ENCODE measurements at regions not wholly inside any gene's neighbourhood (a gene's known extent, or its start where the extent isn't known, plus 50 kb on each side); places are given as distances from the start of the nearest gene placed in this dataset.

GRCh38 chr11:69398529-69399492, 82.7 kb upstream of the LINC01488 start:
- Histone ChIP-seq H3K9ac (ENCODE audit: low read length in 3 of 3) (no peak overlapping the region), H3K27me3 (ENCODE audit: control insufficient read depth, insufficient read depth, low read length) (no peaks in the 10 kb centered on the region), H3K4me1 (ENCODE audit: control insufficient read depth in 2 of 3, insufficient read depth in 2 of 3, low read depth in 1 of 3, low read length in 3 of 3) (peaks cover 0 to 2% (median 0%) of the 10 kb centered on the region in 3 donors), H3K27ac (ENCODE audit: low read depth in 2 of 2, low read length in 2 of 2) (no peak overlapping the region), H3K9me3 (ENCODE audit: control insufficient read depth in 2 of 3, insufficient read depth in 1 of 3, low read length in 3 of 3) (peaks cover 0 to 11% (median 0%) of the 10 kb centered on the region in 3 donors), H3K4me3 (ENCODE audit: low read length in 3 of 3) (no peak overlapping the region), H3K36me3 (ENCODE audit: control insufficient read depth in 2 of 3, insufficient read depth in 3 of 3, low read length in 3 of 3) (no peaks in the 10 kb centered on the region)
- peak; percentile 69 to 89 (median 86) for DNase-seq
- TF ChIP-seq, protein P1, sequence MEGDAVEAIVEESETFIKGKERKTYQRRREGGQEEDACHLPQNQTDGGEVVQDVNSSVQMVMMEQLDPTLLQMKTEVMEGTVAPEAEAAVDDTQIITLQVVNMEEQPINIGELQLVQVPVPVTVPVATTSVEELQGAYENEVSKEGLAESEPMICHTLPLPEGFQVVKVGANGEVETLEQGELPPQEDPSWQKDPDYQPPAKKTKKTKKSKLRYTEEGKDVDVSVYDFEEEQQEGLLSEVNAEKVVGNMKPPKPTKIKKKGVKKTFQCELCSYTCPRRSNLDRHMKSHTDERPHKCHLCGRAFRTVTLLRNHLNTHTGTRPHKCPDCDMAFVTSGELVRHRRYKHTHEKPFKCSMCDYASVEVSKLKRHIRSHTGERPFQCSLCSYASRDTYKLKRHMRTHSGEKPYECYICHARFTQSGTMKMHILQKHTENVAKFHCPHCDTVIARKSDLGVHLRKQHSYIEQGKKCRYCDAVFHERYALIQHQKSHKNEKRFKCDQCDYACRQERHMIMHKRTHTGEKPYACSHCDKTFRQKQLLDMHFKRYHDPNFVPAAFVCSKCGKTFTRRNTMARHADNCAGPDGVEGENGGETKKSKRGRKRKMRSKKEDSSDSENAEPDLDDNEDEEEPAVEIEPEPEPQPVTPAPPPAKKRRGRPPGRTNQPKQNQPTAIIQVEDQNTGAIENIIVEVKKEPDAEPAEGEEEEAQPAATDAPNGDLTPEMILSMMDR (IDR thresholded peaks at IDR 0.05; ENCODE audit: borderline replicate concordance, extremely low read depth, insufficient read depth), result no peak
- no peak for FAIRE-seq
- intact Hi-C loops (cut with DNase I), result no loop called here

- intact Hi-C loops (cut with DNase I), result no loop called here
- Histone ChIP-seq H3K27ac (ENCODE audit: low read depth in 2 of 2, low read length in 2 of 2) (no peak overlapping the region), H3K27me3 (ENCODE audit: control insufficient read depth, insufficient read depth, low read length) (no peaks in the 10 kb centered on the region), H3K9ac (ENCODE audit: low read length in 3 of 3) (no peak overlapping the region), H3K36me3 (ENCODE audit: control insufficient read depth in 2 of 3, insufficient read depth in 3 of 3, low read length in 3 of 3) (no peaks in the 10 kb centered on the region), H3K4me1 (ENCODE audit: control insufficient read depth in 2 of 3, insufficient read depth in 2 of 3, low read depth in 1 of 3, low read length in 3 of 3) (peaks cover 0 to 2% (median 0%) of the 10 kb centered on the region in 3 donors), H3K9me3 (ENCODE audit: control insufficient read depth in 2 of 3, insufficient read depth in 1 of 3, low read length in 3 of 3) (peaks cover 0 to 11% (median 0%) of the 10 kb centered on the region in 3 donors), H3K4me3 (ENCODE audit: low read length in 3 of 3) (no peak overlapping the region)
- FAIRE-seq (no peak), DNase-seq (peak in 2 of 5 donors; percentile 26 to 38)
- TF ChIP-seq, protein P1 (IDR thresholded peaks at IDR 0.05; ENCODE audit: borderline replicate concordance, extremely low read depth, insufficient read depth), result no peak
These were observed 81.3 kb upstream of the LINC01488 start for GRCh38 chr11:69400140-69400539.

DNA sequence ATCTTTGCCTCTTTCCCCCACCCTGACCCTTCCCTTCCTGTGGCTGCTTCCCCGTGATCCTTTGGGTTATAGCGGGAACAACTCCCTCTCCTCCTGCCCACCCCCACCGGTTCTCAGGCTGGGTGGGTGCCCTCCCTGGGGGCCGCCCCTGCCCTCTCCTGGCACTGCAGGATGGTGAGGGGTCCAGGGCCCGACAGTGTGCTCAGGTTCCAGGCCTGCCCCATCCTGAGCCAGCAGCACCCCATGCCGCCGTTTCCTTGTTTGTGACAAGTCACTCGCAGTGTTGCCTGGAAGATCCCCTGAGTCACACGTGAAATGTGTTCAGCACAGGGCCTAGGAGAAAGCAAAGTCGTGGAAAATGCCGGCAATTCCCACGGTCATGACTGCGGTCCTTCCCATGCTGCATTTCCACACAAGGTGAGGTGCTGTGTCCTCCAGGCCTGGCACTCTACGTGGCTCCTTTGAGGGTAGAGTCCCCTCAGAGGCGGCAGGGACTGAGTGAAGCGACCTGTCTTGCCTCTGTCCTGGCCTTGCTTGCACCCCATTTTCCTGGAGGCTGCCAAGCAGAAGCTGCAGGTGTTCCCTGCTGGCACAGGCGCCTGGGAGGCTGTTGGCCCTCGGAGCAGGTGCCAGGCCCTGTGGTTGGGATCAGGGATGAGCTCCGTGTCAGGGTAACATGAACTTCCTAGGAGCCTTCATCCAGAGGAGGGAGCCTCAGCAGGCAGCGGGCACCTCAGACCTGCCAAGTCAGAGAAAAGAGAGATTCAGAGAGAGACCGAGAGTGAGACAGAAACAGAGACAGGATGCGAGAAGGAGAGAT, 80.5 kb upstream of the LINC01488 start:
- H3K27ac ChIP-seq (ENCODE audit: low read depth in 2 of 2, low read length in 2 of 2), result no peak overlapping the region
- H3K9ac ChIP-seq (ENCODE audit: low read length in 3 of 3), result no peak overlapping the region
- intact Hi-C loops (cut with DNase I), result no loop called here
- H3K36me3 ChIP-seq (ENCODE audit: control insufficient read depth in 2 of 3, insufficient read depth in 3 of 3, low read length in 3 of 3), result no peaks in the 10 kb centered on the region
- TF ChIP-seq, protein P1 (IDR thresholded peaks at IDR 0.05; ENCODE audit: borderline replicate concordance, extremely low read depth, insufficient read depth), result no peak
- no peaks in the 10 kb centered on the region for H3K27me3 ChIP-seq (ENCODE audit: control insufficient read depth, insufficient read depth, low read length)
- peaks cover 0 to 11% (median 0%) of the 10 kb centered on the region in 3 donors for H3K9me3 ChIP-seq (ENCODE audit: control insufficient read depth in 2 of 3, insufficient read depth in 1 of 3, low read length in 3 of 3)
- FAIRE-seq (no peak), DNase-seq (peak in 2 of 5 donors; percentile 36 to 65)
- no peak overlapping the region for H3K4me3 ChIP-seq (ENCODE audit: low read length in 3 of 3)
- H3K4me1 ChIP-seq (ENCODE audit: control insufficient read depth in 2 of 3, insufficient read depth in 2 of 3, low read depth in 1 of 3, low read length in 3 of 3), result peaks cover 0 to 2% (median 0%) of the 10 kb centered on the region in 3 donors
